HS-27A (cell line): ENCODE measurements at regions not wholly inside any gene's neighbourhood (a gene's known extent, or its start where the extent isn't known, plus 50 kb on each side); places are given as distances from the start of the nearest gene placed in this dataset.

Source experiments
- DNase-seq: peaks from one replicate; pipeline ENCODE4 v3.0.0-alpha.2; 2012; ENCODE audit warnings: low read depth, missing footprints

DNA sequence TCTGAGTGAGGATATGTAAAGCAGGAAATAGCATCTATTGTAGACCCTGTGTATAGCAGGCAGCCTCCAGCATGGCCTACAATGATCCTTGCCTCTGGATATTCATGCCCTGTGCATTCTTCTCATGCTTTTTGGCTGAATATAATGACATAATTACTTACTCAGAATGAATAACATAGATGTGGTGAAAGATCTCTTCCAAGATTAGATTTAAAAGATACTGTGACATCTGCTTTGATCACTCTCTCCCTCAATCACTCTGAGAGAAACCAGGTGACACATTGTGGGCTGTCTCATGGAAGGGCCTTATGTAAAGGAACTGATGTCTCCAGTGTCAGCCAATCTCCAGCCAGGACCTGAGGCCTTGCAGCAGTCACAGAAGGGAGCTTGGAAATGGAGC lies 376.7 kb downstream of the DNAH5 start:
- DNase-seq = peak; percentile 91

GRCh38 chr5:13566871-13567339 lies 377.6 kb downstream of the DNAH5 start:
- peak; percentile 94 for DNase-seq

DNA sequence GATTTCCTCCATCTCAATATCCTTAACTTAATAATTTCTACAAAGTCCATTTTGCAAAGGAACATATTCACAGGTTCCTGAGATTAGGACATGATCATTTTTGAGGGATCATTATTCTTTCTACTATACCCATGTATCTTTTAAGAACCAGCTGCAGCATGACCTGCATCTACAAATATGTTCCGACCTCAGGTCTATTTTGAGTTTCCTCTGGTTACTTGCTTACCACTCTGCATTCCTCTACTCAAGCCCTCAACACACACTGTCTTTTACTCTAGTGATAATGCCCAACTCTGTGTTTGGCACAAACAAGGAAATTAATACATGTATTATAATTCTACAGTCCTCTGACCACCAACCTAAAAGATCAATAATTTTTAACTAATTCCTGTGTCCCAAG lies 386.1 kb downstream of the DNAH5 start:
- DNase-seq = no peak

DNA sequence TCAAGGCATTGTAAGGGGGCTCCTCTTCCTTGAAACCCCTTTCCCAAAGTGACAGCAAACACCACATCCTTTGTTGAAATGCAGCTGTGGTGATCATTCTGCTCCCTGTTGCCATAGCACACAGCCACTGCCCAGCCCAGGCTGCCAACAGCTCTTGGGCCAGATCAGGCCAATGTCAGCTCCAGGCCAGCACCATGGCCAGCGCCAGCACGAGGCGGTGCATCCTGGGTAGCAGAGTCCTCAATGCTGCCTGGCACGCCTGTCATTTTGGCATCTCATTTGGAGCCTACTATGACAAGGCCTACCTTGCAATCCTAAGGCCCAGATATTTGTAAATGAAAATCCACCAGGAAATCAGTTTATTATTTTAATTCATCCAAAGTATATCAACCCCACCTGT lies 390.6 kb downstream of the DNAH5 start:
- DNase-seq = no peak

DNA sequence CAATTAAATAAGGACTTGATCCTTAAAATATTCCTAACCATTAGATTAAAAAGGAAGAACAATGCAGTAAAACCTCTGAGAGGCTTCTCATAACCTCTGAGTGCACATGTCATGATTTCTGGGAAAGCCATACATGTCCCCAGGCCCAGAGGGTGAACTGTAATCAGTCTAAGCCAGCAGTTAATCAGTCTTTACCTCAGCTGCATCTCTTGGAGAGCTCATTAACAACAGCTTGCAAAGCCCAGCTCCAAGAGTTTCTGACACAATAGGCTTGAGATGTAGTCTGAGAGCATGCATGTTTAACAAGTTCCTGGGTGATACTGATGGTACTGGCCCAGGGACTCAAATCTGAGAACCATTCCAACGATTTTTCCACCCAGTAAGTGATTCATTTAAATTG lies 392.1 kb downstream of the DNAH5 start:
- no peak for DNase-seq

DNA sequence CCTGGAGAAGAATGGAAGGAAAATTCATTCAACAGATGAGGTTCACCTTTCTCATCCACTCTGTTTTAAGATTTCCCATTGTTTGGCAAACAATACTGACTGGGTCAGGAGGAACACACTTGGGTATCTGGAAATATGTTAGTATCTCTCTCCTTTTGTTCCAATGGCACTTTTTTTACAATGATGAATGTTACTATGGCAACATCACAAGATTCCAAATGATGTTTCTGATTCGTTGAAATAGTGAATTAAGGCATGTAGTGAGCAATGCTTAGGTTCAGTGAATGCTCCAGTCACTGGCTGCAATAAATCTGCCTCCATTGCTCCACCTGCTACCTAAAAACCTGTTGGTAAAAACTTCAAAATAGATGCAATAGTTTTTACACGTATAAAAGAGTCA lies 392.8 kb downstream of the DNAH5 start:
- DNase-seq = no peak

DNA sequence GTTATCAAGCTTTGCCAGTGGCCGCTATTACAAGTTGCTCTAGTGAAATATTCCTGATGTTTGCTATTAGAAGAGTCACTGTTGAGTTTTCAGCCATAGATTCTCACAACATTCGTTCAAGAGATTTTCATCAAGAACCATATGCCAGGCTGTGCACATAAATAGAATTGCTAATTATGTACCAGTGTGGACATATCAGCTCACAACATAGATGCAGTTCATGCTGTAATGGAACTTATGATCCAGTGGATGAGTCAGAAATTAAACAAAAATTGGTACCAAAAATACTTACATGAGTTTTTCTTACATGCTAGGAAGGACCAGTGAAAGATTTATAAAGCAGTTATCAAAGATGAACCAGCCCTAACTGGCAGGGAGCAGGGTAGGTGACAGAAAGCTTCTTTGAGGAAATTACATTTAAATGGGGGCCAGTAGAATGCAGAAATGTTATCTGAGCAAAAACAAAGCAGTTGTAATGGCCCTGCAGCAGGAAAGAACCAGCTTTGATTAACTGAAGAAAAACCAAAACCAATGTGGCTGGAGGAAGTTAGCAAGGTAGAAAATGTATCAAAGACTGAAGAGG lies 404.2 kb downstream of the DNAH5 start:
- DNase-seq = no peak

DNA sequence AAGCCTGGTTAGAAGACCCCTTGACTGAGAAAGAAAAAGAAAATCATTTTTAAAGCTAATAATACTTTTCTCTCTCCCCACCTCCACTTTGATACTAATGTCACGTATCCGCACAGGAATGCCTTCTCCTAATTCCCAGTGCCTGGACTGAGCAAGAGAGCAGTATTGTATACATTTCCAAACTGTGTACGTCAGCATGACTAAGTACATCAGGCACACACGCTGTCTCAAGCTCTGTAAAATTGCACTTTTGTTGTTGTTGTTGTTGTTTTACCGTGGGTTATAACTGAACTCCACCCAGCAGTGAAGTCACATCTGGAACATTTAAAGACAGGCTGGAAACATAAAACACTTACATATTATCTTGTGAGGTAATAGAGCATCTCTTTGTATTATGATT lies 407.6 kb downstream of the DNAH5 start:
- DNase-seq = no peak

GRCh38 chr5:13533833-13534232 lies 410.7 kb downstream of the DNAH5 start:
- no peak for DNase-seq

GRCh38 chr5:13529300-13529699 lies 415.2 kb downstream of the DNAH5 start:
- DNase-seq = no peak

GRCh38 chr5:13524936-13525335 lies 419.6 kb downstream of the DNAH5 start:
- no peak for DNase-seq

DNA sequence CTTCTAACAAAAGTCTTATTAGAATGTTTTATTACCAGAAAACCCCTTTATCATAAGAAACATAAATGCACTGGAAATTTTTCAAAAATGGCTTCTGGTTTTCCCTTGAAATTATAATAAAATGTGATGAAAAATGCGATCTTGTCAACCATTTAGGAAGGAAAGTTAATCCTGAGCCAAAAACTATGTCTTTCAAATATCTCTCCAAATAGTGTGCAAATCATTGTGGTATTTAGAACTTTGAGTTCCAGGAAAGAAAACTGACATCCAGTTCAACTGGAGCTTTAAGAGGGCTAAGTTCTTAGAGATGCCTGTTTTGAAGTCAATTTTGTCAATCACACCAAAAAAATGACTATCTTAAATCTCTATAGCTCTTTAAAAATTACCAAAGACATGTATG lies 425.4 kb downstream of the DNAH5 start:
- DNase-seq = no peak

DNA sequence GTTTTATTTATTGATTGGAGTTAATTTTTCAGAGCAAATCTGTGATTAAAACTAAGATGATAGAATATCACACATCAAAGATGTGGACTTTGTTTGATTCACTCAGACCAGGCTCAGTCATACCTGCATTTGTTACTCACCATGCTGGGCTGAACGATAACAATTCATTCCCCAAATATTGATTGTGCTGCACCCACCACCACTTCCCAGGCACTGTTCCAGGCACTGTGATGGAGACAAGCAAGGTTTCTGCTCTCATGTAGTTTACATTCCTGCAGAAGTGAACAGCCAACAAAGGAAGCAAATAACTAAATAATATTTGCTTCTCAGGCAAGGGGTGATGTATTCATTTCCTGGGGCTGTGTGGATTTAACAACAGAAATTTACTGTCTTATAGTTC lies 428.3 kb downstream of the DNAH5 start:
- no peak for DNase-seq

DNA sequence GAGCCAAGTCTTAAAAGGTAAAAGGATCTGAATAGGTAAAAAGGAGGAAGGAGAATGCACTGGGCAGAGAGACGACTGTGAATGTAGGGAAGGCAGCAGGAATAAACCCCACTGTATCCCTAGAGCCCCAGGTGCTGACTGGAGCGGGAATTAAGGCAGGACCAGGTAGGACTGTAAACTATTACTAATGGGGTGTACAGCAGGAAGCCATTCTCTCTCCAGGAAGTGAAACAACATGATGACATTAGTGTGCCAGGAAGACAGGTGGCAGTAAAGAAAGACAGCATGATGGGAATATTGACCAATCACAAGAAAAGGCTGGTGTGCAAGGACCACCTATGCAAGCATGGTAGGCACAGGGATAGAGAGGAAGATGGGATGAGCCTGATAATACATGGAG lies 433.0 kb downstream of the DNAH5 start:
- DNase-seq = no peak

DNA sequence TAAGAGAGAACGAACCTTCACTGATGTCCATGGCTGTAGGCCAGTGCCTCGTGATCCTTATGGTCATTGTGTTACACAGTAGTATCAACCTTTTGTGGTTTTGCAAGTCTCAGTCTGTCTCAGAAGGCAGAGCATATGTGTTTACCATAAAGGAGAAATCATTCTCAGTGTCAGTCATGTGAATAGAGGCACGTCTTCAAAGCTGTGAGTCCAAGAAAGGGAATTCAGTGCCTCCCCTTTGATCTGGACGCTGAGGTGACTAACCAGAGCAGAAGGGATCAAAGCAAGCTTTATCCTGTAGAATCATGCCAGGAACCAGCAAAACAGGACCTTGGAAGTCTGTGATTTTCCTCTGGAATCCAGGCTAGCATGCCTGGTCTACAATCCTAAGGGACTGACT lies 433.9 kb downstream of the DNAH5 start:
- no peak for DNase-seq

DNA sequence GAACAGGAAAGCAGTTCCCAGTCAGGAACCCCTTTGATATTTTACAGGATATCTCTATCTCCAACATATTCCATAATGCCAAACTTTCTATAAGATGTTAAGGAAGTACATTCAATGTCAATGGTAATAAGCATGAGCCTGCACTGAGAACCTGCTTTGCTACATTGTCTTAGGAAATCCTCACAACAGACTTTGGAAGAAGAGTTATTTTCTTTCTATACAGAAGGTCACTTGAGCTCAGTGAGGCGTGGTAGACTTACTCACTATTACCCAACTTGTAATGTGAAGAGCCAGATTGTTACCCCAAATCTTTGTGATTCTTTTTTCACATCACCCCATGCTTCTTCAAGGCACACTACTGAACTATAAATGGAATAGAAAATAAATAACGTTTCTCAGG lies 435.9 kb downstream of the DNAH5 start:
- DNase-seq = no peak

DNA sequence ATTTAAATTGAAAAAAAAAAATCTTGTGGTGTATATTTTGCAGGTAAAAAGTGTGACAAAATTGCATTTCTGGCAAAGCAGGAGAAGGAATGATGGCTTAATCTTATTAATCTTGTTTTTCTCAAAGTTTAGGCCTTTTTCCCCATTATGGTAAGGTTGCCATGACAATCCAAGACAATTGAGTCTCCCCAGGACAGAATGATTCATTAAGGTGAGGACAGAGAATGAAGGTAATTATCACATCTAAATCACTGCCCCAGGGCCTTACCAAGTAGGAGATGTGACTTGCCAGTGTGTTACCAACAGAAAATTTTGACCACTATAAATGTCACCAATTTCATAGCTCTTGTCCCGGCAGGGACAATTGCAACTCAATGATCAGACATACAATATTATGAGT lies 439.2 kb downstream of the DNAH5 start:
- no peak for DNase-seq

DNA sequence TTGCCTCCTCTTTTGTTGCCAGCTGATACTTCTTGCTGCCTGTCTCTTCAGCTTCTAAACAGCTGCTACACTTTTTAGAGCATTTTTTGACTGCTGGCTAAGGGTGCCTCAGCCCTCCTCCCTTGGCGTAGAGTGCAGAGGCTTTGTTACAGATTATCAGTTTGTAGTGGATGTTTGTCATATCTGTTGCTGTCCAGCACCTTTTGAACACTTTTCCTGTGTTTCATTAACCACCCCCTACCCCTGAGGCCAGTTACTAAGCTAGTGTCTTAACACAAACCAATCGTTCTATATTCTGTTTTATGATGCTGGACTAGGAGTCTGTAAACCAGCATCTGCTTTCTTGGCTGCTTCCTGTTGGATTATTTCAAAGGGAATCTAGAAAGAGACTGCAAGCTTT lies 441.5 kb downstream of the DNAH5 start:
- no peak for DNase-seq

- no peak for DNase-seq
These were observed 443.3 kb downstream of the DNAH5 start for GRCh38 chr5:13501176-13501575.

DNA sequence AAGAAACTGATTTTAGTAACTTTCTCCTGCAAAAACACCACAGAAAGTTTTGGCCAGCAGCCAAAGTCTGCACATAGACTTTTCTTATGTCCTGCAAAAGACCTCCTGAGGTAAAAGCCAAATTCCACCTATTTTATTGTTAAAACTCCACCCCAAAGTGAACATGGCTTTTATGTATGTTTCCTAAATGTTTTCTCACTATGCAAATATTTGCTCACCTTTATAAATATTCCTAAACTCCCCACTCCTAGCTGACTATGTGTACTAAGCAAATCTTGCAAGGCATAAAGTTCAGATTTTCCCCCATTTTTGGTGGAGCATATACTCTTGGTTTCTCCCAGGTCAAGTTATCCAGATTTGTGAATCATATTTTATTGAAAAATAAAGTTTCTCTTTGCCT lies 446.2 kb downstream of the DNAH5 start:
- no peak for DNase-seq

GRCh38 chr5:13488254-13488931 lies 456.1 kb downstream of the DNAH5 start:
- DNase-seq = no peak

DNA sequence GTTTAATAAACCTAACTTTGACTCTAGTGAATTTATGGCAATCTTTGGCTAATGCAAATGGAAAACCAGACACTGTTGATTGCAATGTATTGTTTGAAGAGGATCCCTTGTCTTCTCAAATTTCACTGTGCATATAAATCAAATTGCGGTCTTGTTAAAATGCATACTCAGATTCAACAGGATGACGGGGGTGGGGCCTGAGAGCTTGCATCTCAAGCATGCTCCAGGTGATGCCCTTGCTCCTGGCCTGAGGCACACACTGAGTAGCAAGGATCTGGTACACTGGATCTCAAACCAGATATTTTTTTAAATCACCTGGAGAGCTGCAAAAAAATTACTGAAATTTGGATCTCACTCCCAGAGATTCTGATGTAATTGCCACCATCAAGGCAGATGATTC lies 463.7 kb downstream of the DNAH5 start:
- DNase-seq = no peak

GRCh38 chr5:13478831-13479465 lies 465.5 kb downstream of the DNAH5 start:
- peak; percentile 63 for DNase-seq
